HCT116 (cell line): ENCODE measurements at regions not wholly inside any gene's neighbourhood (a gene's known extent, or its start where the extent isn't known, plus 50 kb on each side); places are given as distances from the start of the nearest gene placed in this dataset.

Source experiments
- ATAC-seq: fragments of 200-7000 bp; cut with Tn5 transposase; 2 replicates; pipeline ENCODE4 v1.9.1; 2020; ENCODE audit warnings: mild to moderate bottlenecking, moderate library complexity
- BruUV-seq: library from RNA; stranded (reverse); fragments of 400-500 nt; replicated peaks from 2 replicates; lab custom pipeline; 2021; lab: Mats Ljungman, UMichigan
- CTCF ChIA-PET: fragments of 300-600 bp; sonication (Branson Sonifier 250); formaldehyde crosslinking; loops from one replicate; lab custom pipeline; 2021; ENCODE audit warnings: antibody characterized with exemption; lab: Charles Lee
- POLR2A ChIA-PET: fragments of 300-600, 350-600 bp; sonication (Branson Sonifier 250); formaldehyde crosslinking; loops from one replicate; lab custom pipeline; 2021; ENCODE audit warnings: antibody characterized with exemption; lab: Charles Lee
- RAD21 ChIA-PET, 2 experiments: fragments of 300-600 bp; sonication (Branson Sonifier 250); formaldehyde crosslinking; loops; one replicate each; lab custom pipeline; 2023; ENCODE audit warnings: low total read pairs in 2 of 2; ENCODE audit not compliant: uncharacterized antibody in 2 of 2, unreplicated experiment in 2 of 2, low non-redundant PET in 1 of 2; lab: Charles Lee
- DNase-seq: peaks from one replicate; pipeline ENCODE4 v3.0.0-alpha.2; 2010; ENCODE audit warnings: low read depth, low spot score
- H2AFZ ChIP-seq: fragments of 200-600 bp; shearing (Covaris generic), sonication (generic); 2 replicates; pipeline ENCODE4 v1.6.1; 2017; ENCODE audit warnings: low read depth, mixed run types, mixed read lengths, antibody characterized with exemption, low read length; ENCODE audit not compliant: poor library complexity, severe bottlenecking
- H3K27ac ChIP-seq: 2 replicates; pipeline ENCODE4 v1.5.1; 2012; ENCODE audit warnings: low read depth, low read length
- H3K27me3 ChIP-seq: fragments of 200-600 bp; sonication (generic); 2 replicates; pipeline ENCODE4 v1.6.1; 2016; ENCODE audit warnings: mixed run types, low read length, mixed read lengths; ENCODE audit not compliant: insufficient read depth
- H3K36me3 ChIP-seq, 2 experiments: fragments of 200-500 bp in 1 of 2; fragments of 200-600 bp in 1 of 2; sonication (Bioruptor generic) in 1 of 2; sonication (generic) in 1 of 2; 2 replicates each; pipeline versions ENCODE4 v1.5.1 to v1.6.1; 2014 to 2016; ENCODE audit warnings: low read length in 2 of 2, inconsistent platforms in 1 of 2, mixed read lengths in 1 of 2, mixed run types in 1 of 2; ENCODE audit not compliant: insufficient read depth in 2 of 2, control insufficient read depth in 1 of 2
- H3K4me1 ChIP-seq, 2 experiments: fragments of 200-600 bp in 1 of 2; sonication (generic) in 1 of 2; 2 replicates each; pipeline versions ENCODE4 v1.5.1 to v1.6.1; 2012 to 2017; ENCODE audit warnings: low read length in 2 of 2, inconsistent platforms in 1 of 2, mild to moderate bottlenecking in 1 of 2, mixed read lengths in 1 of 2, mixed run types in 1 of 2, moderate library complexity in 1 of 2; ENCODE audit not compliant: insufficient read depth in 2 of 2, control insufficient read depth in 1 of 2
- H3K4me2 ChIP-seq: fragments of 200-600 bp; sonication (generic); 2 replicates; pipeline ENCODE4 v1.6.1; 2017; ENCODE audit warnings: mixed run types, low read length, mixed read lengths
- H3K4me3 ChIP-seq, 2 experiments: fragments of 200-600 bp in 1 of 2; sonication (generic) in 1 of 2; replicated peaks in 1 of 2; 2 replicates each; pipeline ENCODE4 v1.5.1; 2011 to 2016; ENCODE audit warnings: low read length in 2 of 2, control low read depth in 1 of 2, low read depth in 1 of 2, mild to moderate bottlenecking in 1 of 2, mixed read lengths in 1 of 2, mixed run types in 1 of 2
- H3K79me2 ChIP-seq: fragments of 200-600 bp; sonication (generic); 2 replicates; pipeline ENCODE4 v1.6.1; 2017; ENCODE audit warnings: mild to moderate bottlenecking, mixed run types, low read length, moderate library complexity, mixed read lengths; ENCODE audit not compliant: insufficient read depth
- H3K9ac ChIP-seq: fragments of 200-600 bp; sonication (generic); 2 replicates; pipeline ENCODE4 v1.6.1; 2016; ENCODE audit warnings: low read length, mixed read lengths
- H3K9me2 ChIP-seq: fragments of 200-600 bp; sonication (generic), shearing (Covaris generic); 2 replicates; pipeline ENCODE4 v1.6.1; 2017; ENCODE audit warnings: mixed run types, mild to moderate bottlenecking, moderate library complexity; ENCODE audit not compliant: insufficient read depth
- H3K9me3 ChIP-seq, 2 experiments: fragments of 200-500 bp in 1 of 2; fragments of 200-600 bp in 1 of 2; sonication (Bioruptor generic) in 1 of 2; sonication (generic) in 1 of 2; 2 replicates each; pipeline ENCODE4 v1.6.1; 2014 to 2017; ENCODE audit warnings: low read length in 2 of 2, mixed read lengths in 2 of 2, inconsistent platforms in 1 of 2, low read depth in 1 of 2, mild to moderate bottlenecking in 1 of 2, mixed run types in 1 of 2, moderate library complexity in 1 of 2; ENCODE audit not compliant: control insufficient read depth in 1 of 2, insufficient read depth in 1 of 2
- H4K20me1 ChIP-seq: fragments of 200-600 bp; sonication (generic), shearing (Covaris generic); 2 replicates; pipeline ENCODE4 v1.6.1; 2017; ENCODE audit warnings: mixed run types, mild to moderate bottlenecking, moderate library complexity; ENCODE audit not compliant: insufficient read depth
- CBX3 ChIP-seq: IDR thresholded peaks from 2 replicates; pipeline ENCODE4 v1.6.1; 2012; ENCODE audit warnings: low read depth
- CEBPB ChIP-seq: IDR thresholded peaks from 2 replicates; pipeline ENCODE4 v1.6.1; 2012; ENCODE audit warnings: low read depth
- EGR1 ChIP-seq: IDR thresholded peaks from 2 replicates; pipeline ENCODE4 v1.6.1; 2012; ENCODE audit warnings: low read depth
- EZH2 ChIP-seq: fragments of 200-600 bp; sonication (generic); IDR thresholded peaks from 2 replicates; pipeline ENCODE4 v1.6.1; 2017; ENCODE audit warnings: antibody characterized with exemption, mixed run types
- EZH2phosphoT487 ChIP-seq: fragments of 200-600 bp; IDR thresholded peaks from 2 replicates; pipeline ENCODE4 v1.6.1; 2018; ENCODE audit warnings: antibody characterized with exemption, borderline replicate concordance
- JUND ChIP-seq: IDR thresholded peaks from 2 replicates; pipeline ENCODE4 v1.6.1; 2012
- POLR2A ChIP-seq: IDR thresholded peaks from 2 replicates; pipeline ENCODE4 v1.7.0; 2011; ENCODE audit warnings: borderline replicate concordance; ENCODE audit not compliant: insufficient read depth, insufficient read length; ENCODE audit errors: extremely low read depth
- POLR2AphosphoS5 ChIP-seq: IDR thresholded peaks from 2 replicates; pipeline ENCODE4 v1.6.1; 2011; ENCODE audit warnings: mild to moderate bottlenecking, low read depth, low read length, moderate library complexity
- RAD21 ChIP-seq: IDR thresholded peaks from 2 replicates; pipeline ENCODE4 v1.6.1; 2012; ENCODE audit warnings: low read depth, mild to moderate bottlenecking
- SIN3A ChIP-seq: IDR thresholded peaks from 2 replicates; pipeline ENCODE4 v1.6.1; 2012; ENCODE audit warnings: low read depth
- SP1 ChIP-seq: IDR thresholded peaks from 2 replicates; pipeline ENCODE4 v1.6.1; 2012; ENCODE audit warnings: low read depth
- TCF7L2 ChIP-seq: IDR thresholded peaks from 2 replicates; pipeline ENCODE4 v1.7.0; 2011; ENCODE audit warnings: borderline replicate concordance, inconsistent platforms; ENCODE audit not compliant: insufficient read depth, insufficient read length; ENCODE audit errors: extremely low read depth
- ZFX ChIP-seq: fragments of 450-650 bp; IDR thresholded peaks from 2 replicates; pipeline ENCODE4 v1.6.1; 2017
- ZNF274 ChIP-seq: fragments of 200-500 bp; sonication (Bioruptor generic); IDR thresholded peaks from 2 replicates; pipeline ENCODE4 v1.6.1; 2014; ENCODE audit warnings: mild to moderate bottlenecking, low read depth, low read length, inconsistent platforms
- intact Hi-C: fragments of 100-400 bp; cut with micrococcal nuclease; formaldehyde crosslinking; loops from 2 replicates; pipeline ENCODE4 v1.10.0; 2022
- TF ChIP-seq, protein P1 (sequence below): IDR thresholded peaks from 2 replicates; pipeline ENCODE4 v1.6.1; 2012
- TF ChIP-seq, protein P2 (sequence below): IDR thresholded peaks from 2 replicates; pipeline ENCODE4 v1.6.1; 2011; ENCODE audit warnings: mild to moderate bottlenecking, low read length, moderate library complexity; ENCODE audit not compliant: insufficient replicate concordance; ENCODE audit errors: extremely low read depth
- TF ChIP-seq, protein P3 (sequence below): IDR thresholded peaks from 2 replicates; pipeline ENCODE4 v1.6.1; 2012; ENCODE audit warnings: low read depth

DNA sequence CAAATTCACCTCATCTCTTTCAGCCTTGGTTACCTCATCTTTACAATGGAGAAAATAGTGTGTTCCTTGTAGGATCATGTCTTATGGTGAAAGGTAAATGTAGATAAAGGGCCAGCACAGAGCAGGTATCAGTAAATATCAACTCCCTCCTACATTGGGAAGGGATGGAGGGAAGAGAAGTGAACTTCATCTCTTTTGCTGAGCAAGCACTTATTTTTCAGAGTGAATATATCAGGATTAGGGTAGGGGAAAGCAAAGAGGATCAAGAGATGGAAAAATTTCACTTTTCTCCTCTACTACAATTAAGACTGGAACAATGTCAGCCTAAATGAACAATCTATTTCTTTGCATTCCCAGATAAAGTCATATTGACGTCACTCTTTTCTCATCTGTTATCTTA, 193.8 kb upstream of the JUN start:
- H3K79me2 ChIP-seq = no peaks in the 10 kb centered on the region
- H3K9ac ChIP-seq = no peak overlapping the region
- no TSS peak for BruUV-seq
- no peak for DNase-seq
- H3K4me3 ChIP-seq = no peak overlapping the region
- ChIA-PET RAD21 (no interaction called here), CTCF (no interaction called here), POLR2A (no interaction called here)
- H4K20me1 ChIP-seq = no peaks in the 10 kb centered on the region
- H3K27ac ChIP-seq = no peak overlapping the region
- no peaks in the 10 kb centered on the region for H3K9me2 ChIP-seq
- TF ChIP-seq SIN3A (no peak), ZNF274 (no peak), ZFX (no peak), POLR2A (no peak), EZH2 (no peak), CEBPB (no peak), TCF7L2 (no peak), POLR2AphosphoS5 (no peak), SP1 (no peak), EZH2phosphoT487 (no peak), CBX3 (no peak), JUND (no peak), EGR1 (no peak), RAD21 (no peak)
- TF ChIP-seq, protein P1, sequence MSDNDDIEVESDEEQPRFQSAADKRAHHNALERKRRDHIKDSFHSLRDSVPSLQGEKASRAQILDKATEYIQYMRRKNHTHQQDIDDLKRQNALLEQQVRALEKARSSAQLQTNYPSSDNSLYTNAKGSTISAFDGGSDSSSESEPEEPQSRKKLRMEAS = no peak
- TF ChIP-seq, protein P2, sequence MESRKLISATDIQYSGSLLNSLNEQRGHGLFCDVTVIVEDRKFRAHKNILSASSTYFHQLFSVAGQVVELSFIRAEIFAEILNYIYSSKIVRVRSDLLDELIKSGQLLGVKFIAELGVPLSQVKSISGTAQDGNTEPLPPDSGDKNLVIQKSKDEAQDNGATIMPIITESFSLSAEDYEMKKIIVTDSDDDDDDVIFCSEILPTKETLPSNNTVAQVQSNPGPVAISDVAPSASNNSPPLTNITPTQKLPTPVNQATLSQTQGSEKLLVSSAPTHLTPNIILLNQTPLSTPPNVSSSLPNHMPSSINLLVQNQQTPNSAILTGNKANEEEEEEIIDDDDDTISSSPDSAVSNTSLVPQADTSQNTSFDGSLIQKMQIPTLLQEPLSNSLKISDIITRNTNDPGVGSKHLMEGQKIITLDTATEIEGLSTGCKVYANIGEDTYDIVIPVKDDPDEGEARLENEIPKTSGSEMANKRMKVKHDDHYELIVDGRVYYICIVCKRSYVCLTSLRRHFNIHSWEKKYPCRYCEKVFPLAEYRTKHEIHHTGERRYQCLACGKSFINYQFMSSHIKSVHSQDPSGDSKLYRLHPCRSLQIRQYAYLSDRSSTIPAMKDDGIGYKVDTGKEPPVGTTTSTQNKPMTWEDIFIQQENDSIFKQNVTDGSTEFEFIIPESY = no peak
- TF ChIP-seq, protein P3, sequence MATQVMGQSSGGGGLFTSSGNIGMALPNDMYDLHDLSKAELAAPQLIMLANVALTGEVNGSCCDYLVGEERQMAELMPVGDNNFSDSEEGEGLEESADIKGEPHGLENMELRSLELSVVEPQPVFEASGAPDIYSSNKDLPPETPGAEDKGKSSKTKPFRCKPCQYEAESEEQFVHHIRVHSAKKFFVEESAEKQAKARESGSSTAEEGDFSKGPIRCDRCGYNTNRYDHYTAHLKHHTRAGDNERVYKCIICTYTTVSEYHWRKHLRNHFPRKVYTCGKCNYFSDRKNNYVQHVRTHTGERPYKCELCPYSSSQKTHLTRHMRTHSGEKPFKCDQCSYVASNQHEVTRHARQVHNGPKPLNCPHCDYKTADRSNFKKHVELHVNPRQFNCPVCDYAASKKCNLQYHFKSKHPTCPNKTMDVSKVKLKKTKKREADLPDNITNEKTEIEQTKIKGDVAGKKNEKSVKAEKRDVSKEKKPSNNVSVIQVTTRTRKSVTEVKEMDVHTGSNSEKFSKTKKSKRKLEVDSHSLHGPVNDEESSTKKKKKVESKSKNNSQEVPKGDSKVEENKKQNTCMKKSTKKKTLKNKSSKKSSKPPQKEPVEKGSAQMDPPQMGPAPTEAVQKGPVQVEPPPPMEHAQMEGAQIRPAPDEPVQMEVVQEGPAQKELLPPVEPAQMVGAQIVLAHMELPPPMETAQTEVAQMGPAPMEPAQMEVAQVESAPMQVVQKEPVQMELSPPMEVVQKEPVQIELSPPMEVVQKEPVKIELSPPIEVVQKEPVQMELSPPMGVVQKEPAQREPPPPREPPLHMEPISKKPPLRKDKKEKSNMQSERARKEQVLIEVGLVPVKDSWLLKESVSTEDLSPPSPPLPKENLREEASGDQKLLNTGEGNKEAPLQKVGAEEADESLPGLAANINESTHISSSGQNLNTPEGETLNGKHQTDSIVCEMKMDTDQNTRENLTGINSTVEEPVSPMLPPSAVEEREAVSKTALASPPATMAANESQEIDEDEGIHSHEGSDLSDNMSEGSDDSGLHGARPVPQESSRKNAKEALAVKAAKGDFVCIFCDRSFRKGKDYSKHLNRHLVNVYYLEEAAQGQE = no peak
- no peak for ATAC-seq
- no peaks in the 10 kb centered on the region for H3K27me3 ChIP-seq
- no peaks in the 10 kb centered on the region for H3K4me1 ChIP-seq
- no peak overlapping the region for H3K4me2 ChIP-seq
- intact Hi-C loops = no loop called here
- no peak overlapping the region for H2AFZ ChIP-seq
- no peaks in the 10 kb centered on the region for H3K9me3 ChIP-seq
- H3K36me3 ChIP-seq = no peaks in the 10 kb centered on the region
